Mesothelial cell of epicardium (in vitro differentiated cells): ENCODE measurements at regions not wholly inside any gene's neighbourhood (a gene's known extent, or its start where the extent isn't known, plus 50 kb on each side); places are given as distances from the start of the nearest gene placed in this dataset.

Experiments
- DNase-seq, 2 experiments: peaks; one replicate each; pipeline ENCODE4 v3.0.0; 2021; ENCODE audit warnings: low spot score in 2 of 2; ENCODE audit not compliant: unreplicated experiment in 2 of 2
- H3K27ac Mint-ChIP-seq: 2 replicates; pipeline ENCODE4 v1.8.0; 2021; ENCODE audit warnings: mixed read lengths
- H3K27me3 Mint-ChIP-seq: 2 replicates; pipeline ENCODE4 v1.8.0; 2021; ENCODE audit warnings: low read depth, mixed read lengths
- H3K36me3 Mint-ChIP-seq: 2 replicates; pipeline ENCODE4 v1.8.0; 2021; ENCODE audit warnings: mixed read lengths
- H3K4me1 Mint-ChIP-seq: 2 replicates; pipeline ENCODE4 v1.8.0; 2021; ENCODE audit warnings: mixed read lengths
- H3K4me3 Mint-ChIP-seq: 2 replicates; pipeline ENCODE4 v1.8.0; 2021; ENCODE audit warnings: mild to moderate bottlenecking, moderate library complexity, mixed read lengths
- H3K9me3 Mint-ChIP-seq: 2 replicates; pipeline ENCODE4 v1.8.0; 2021; ENCODE audit warnings: mixed read lengths
- CTCF ChIP-seq: fragments of 200-600 bp; sonication (generic); IDR thresholded peaks from one replicate; pipeline ENCODE4 v1.5.0; 2021; ENCODE audit warnings: antibody characterized with exemption; ENCODE audit not compliant: unreplicated experiment

GRCh38 chr4:138055890-138056289, 186.3 kb downstream of the SLC7A11 start:
- Mint-ChIP-seq H3K4me1 (peaks cover 27% of the 10 kb centered on the region), H3K36me3 (no peaks in the 10 kb centered on the region), H3K9me3 (peaks cover 5% of the 10 kb centered on the region), H3K27ac (no peak overlapping the region), H3K4me3 (no peak overlapping the region), H3K27me3 (no peaks in the 10 kb centered on the region)
- TF ChIP-seq CTCF: no peak
- DNase-seq: no peak

- peak overlapping the region; percentile 85 for H3K27ac Mint-ChIP-seq
- H3K36me3 Mint-ChIP-seq: no peaks in the 10 kb centered on the region
- H3K4me1 Mint-ChIP-seq: peaks cover 34% of the 10 kb centered on the region
- no peaks in the 10 kb centered on the region for H3K27me3 Mint-ChIP-seq
- no peak for DNase-seq
- H3K4me3 Mint-ChIP-seq: no peak overlapping the region
- no peaks in the 10 kb centered on the region for H3K9me3 Mint-ChIP-seq
- TF ChIP-seq CTCF: no peak
Measured at GRCh38 chr4:138053641-138054301, 188.4 kb downstream of the SLC7A11 start.

- Mint-ChIP-seq H3K27me3 (no peaks in the 10 kb centered on the region), H3K9me3 (no peaks in the 10 kb centered on the region), H3K36me3 (no peaks in the 10 kb centered on the region), H3K4me3 (no peak overlapping the region), H3K4me1 (peaks cover 34% of the 10 kb centered on the region), H3K27ac (peak overlapping the region; percentile 85)
- DNase-seq: no peak
- TF ChIP-seq CTCF: no peak
Measured at GRCh38 chr4:138052806-138053632, 189.1 kb downstream of the SLC7A11 start.

GRCh38 chr4:138051157-138051556, 191.0 kb downstream of the SLC7A11 start:
- no peaks in the 10 kb centered on the region for H3K27me3 Mint-ChIP-seq
- no peak overlapping the region for H3K27ac Mint-ChIP-seq
- H3K4me1 Mint-ChIP-seq: peaks cover 34% of the 10 kb centered on the region
- H3K36me3 Mint-ChIP-seq: no peaks in the 10 kb centered on the region
- H3K9me3 Mint-ChIP-seq: no peaks in the 10 kb centered on the region
- no peak overlapping the region for H3K4me3 Mint-ChIP-seq
- no peak for DNase-seq
- TF ChIP-seq CTCF: no peak

- no peaks in the 10 kb centered on the region for H3K9me3 Mint-ChIP-seq
- H3K27me3 Mint-ChIP-seq: no peaks in the 10 kb centered on the region
- H3K4me1 Mint-ChIP-seq: peaks cover 33% of the 10 kb centered on the region
- TF ChIP-seq CTCF: no peak
- DNase-seq: no peak
- H3K27ac Mint-ChIP-seq: no peak overlapping the region
- no peak overlapping the region for H3K4me3 Mint-ChIP-seq
- no peaks in the 10 kb centered on the region for H3K36me3 Mint-ChIP-seq
Measured at GRCh38 chr4:138050601-138051000, 191.5 kb downstream of the SLC7A11 start.
